SK-N-SH (cell line): ENCODE measurements at regions not wholly inside any gene's neighbourhood (a gene's known extent, or its start where the extent isn't known, plus 50 kb on each side); places are given as distances from the start of the nearest gene placed in this dataset.

Experiments used
- CTCF ChIP-seq: fragments of 200-600 bp; sonication (generic); IDR thresholded peaks from 2 replicates; pipeline ENCODE4 v1.6.1; 2017; ENCODE audit warnings: antibody characterized with exemption, mild to moderate bottlenecking, moderate library complexity
- EP300 ChIP-seq, 2 experiments: IDR thresholded peaks; 2 replicates each; pipeline versions ENCODE4 v1.4.0 to v1.6.1; 2012; ENCODE audit warnings: borderline replicate concordance in 1 of 2, low read depth in 1 of 2, low read length in 1 of 2
- FOSL2 ChIP-seq: IDR thresholded peaks from 2 replicates; pipeline ENCODE4 v1.4.0; 2012; ENCODE audit warnings: low read depth, mild to moderate bottlenecking, moderate library complexity, borderline replicate concordance
- FOXJ3 ChIP-seq: sonication (generic); formaldehyde crosslinking; IDR thresholded peaks from 2 replicates; pipeline ENCODE4 v1.5.1; 2020; ENCODE audit warnings: mild to moderate bottlenecking, missing genetic modification reagents
- GATA2 ChIP-seq: sonication (generic); formaldehyde crosslinking; IDR thresholded peaks from 2 replicates; pipeline ENCODE4 v1.5.0; 2020; ENCODE audit warnings: mild to moderate bottlenecking, missing genetic modification reagents
- MAX ChIP-seq: IDR thresholded peaks from 2 replicates; pipeline ENCODE4 v1.4.0; 2012; ENCODE audit warnings: low read depth
- NRF1 ChIP-seq: IDR thresholded peaks from 2 replicates; pipeline ENCODE4 v1.6.1; 2012; ENCODE audit warnings: low read depth, mild to moderate bottlenecking, low read length
- RAD21 ChIP-seq: IDR thresholded peaks from 2 replicates; pipeline ENCODE4 v1.6.1; 2012; ENCODE audit warnings: mild to moderate bottlenecking, low read length
- REST ChIP-seq: IDR thresholded peaks from 2 replicates; pipeline ENCODE4 v1.6.1; 2012; ENCODE audit warnings: mild to moderate bottlenecking, low read depth, low read length, moderate library complexity
- SIN3A ChIP-seq: IDR thresholded peaks from 2 replicates; pipeline ENCODE4 v1.6.1; 2012; ENCODE audit warnings: low read depth, mild to moderate bottlenecking, low read length, moderate library complexity, borderline replicate concordance
- TAF1 ChIP-seq: IDR thresholded peaks from 2 replicates; pipeline ENCODE4 v1.6.1; 2012; ENCODE audit warnings: low read depth, mild to moderate bottlenecking, low read length, moderate library complexity, borderline replicate concordance
- USF2 ChIP-seq: fragments of 150-350 bp; IDR thresholded peaks from 2 replicates; pipeline ENCODE4 v1.6.1; 2017; ENCODE audit warnings: antibody characterized with exemption, low read length, low read depth, borderline replicate concordance

- TF ChIP-seq CTCF (no peak), TAF1 (no peak), MAX (no peak), SIN3A (no peak), FOXJ3 (CRISPR knock-in tag) (no peak), FOSL2 (no peak), USF2 (no peak), REST (no peak), EP300 (IDR thresholded peaks at IDR 0.05; ENCODE audit: borderline replicate concordance in 1 of 2, low read depth in 1 of 2, low read length in 1 of 2) (no peak), NRF1 (no peak), GATA2 (no peak), RAD21 (no peak)
These were observed 523.6 kb downstream of the GRIN2A start for GRCh38 chr16:9658586-9658985.
